ENCODE measurements at regions not wholly inside any gene's neighbourhood (a gene's known extent, or its start where the extent isn't known, plus 50 kb on each side); places are given as distances from the start of the nearest gene placed in this dataset.
A peak's percentile ranks its signal among the peaks of the same experiment; 100 is the strongest.

DNA sequence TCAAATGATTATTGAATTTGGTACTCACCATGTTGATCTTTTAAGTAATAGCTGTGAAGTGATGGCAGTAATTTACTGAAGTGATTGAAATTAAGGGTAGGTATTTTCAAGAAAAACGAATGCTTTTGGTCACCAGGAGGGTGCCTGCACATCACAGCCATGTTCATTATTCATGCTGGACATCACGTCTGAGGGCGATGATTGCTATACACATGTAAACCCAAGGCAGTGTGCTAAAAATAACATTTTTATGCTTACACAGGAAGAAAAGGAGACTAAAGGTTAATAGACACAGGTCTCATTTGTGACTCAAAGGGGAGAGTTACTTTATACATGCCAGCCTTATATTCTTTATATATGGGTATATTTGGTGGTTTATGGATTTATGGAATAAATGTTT, 1146.0 kb downstream of the NLGN4X start:
- H3K36me3 Mint-ChIP-seq (ENCODE audit: low read depth, unreplicated experiment): no peaks in the 10 kb centered on the region
- Histone ChIP-seq H3K27me3 (ENCODE audit: insufficient read depth, low read length) (no peaks in the 10 kb centered on the region), H3K79me2 (ENCODE audit: insufficient read depth, low read length) (no peaks in the 10 kb centered on the region), H2AFZ (ENCODE audit: low read depth, low read length) (no peak overlapping the region), H3K4me1 (ENCODE audit: insufficient read depth, low read length) (no peaks in the 10 kb centered on the region), H3K9ac (ENCODE audit: low read length) (no peak overlapping the region), H3K27ac (ENCODE audit: low read depth, low read length) (no peak overlapping the region), H3K36me3 (ENCODE audit: insufficient read depth, low read length) (no peaks in the 10 kb centered on the region), H4K20me1 (ENCODE audit: insufficient read depth, low read length) (no peaks in the 10 kb centered on the region), H3K4me3 (ENCODE audit: insufficient read depth, low read depth, low read length) (no peak overlapping the region), H3K9me3 (ENCODE audit: insufficient read depth, low read depth, low read length) (no peaks in the 10 kb centered on the region), H3K4me2 (ENCODE audit: low read length) (no peak overlapping the region)
- H3K27me3 Mint-ChIP-seq (ENCODE audit: low read depth, unreplicated experiment): no peaks in the 10 kb centered on the region
- no peak overlapping the region for H3K27ac Mint-ChIP-seq (ENCODE audit: unreplicated experiment)
- no peaks in the 10 kb centered on the region for H3K4me1 Mint-ChIP-seq (ENCODE audit: low read depth, unreplicated experiment)
- DNase-seq (ENCODE audit: low read depth) (no peak), FAIRE-seq (peak; percentile 89)
- peaks cover 4% of the 10 kb centered on the region for H3K9me3 Mint-ChIP-seq (ENCODE audit: unreplicated experiment)
- H3K4me3 Mint-ChIP-seq (ENCODE audit: unreplicated experiment): no peak overlapping the region
- TF ChIP-seq, protein P1, sequence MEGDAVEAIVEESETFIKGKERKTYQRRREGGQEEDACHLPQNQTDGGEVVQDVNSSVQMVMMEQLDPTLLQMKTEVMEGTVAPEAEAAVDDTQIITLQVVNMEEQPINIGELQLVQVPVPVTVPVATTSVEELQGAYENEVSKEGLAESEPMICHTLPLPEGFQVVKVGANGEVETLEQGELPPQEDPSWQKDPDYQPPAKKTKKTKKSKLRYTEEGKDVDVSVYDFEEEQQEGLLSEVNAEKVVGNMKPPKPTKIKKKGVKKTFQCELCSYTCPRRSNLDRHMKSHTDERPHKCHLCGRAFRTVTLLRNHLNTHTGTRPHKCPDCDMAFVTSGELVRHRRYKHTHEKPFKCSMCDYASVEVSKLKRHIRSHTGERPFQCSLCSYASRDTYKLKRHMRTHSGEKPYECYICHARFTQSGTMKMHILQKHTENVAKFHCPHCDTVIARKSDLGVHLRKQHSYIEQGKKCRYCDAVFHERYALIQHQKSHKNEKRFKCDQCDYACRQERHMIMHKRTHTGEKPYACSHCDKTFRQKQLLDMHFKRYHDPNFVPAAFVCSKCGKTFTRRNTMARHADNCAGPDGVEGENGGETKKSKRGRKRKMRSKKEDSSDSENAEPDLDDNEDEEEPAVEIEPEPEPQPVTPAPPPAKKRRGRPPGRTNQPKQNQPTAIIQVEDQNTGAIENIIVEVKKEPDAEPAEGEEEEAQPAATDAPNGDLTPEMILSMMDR (IDR thresholded peaks at IDR 0.05; ENCODE audit: insufficient read depth, low read depth, low read length): no peak
- TF ChIP-seq EZH2 (IDR thresholded peaks at IDR 0.05; ENCODE audit: insufficient read depth, low read length): no peak

DNA sequence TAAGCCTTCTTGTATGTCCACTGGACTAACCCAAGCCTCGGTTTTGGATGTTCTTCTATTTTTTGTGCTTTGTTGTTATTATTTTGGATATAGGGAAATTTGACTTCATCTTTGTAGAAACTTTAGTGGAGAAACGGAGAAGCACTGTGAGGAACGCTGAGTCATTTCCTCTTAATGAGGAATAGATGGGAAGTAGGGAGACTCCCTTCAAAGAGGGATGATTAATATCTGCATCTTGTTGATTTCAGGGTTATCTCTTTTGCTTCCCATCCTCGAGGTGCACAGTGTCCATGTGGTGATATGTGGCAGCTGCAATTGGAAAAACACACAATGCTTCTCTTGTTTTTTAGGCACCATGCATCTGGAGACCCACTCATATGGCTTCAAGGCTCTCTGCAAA, 1147.9 kb downstream of the NLGN4X start:
- no peak overlapping the region for H3K27ac Mint-ChIP-seq (ENCODE audit: unreplicated experiment)
- no peak overlapping the region for H3K9ac ChIP-seq (ENCODE audit: low read length)
- no peaks in the 10 kb centered on the region for H3K4me1 Mint-ChIP-seq (ENCODE audit: low read depth, unreplicated experiment)
- DNase-seq (ENCODE audit: low read depth): no peak
- TF ChIP-seq, protein P1 (IDR thresholded peaks at IDR 0.05; ENCODE audit: insufficient read depth, low read depth, low read length): no peak
- TF ChIP-seq EZH2 (IDR thresholded peaks at IDR 0.05; ENCODE audit: insufficient read depth, low read length): no peak
- H3K4me1 ChIP-seq (ENCODE audit: insufficient read depth, low read length): no peaks in the 10 kb centered on the region
- no peak overlapping the region for H3K27ac ChIP-seq (ENCODE audit: low read depth, low read length)
- no peaks in the 10 kb centered on the region for H3K36me3 ChIP-seq (ENCODE audit: insufficient read depth, low read length)
- H4K20me1 ChIP-seq (ENCODE audit: insufficient read depth, low read length): no peaks in the 10 kb centered on the region
- no peaks in the 10 kb centered on the region for H3K9me3 ChIP-seq (ENCODE audit: insufficient read depth, low read depth, low read length)
- H3K79me2 ChIP-seq (ENCODE audit: insufficient read depth, low read length): no peaks in the 10 kb centered on the region
- H3K9me3 Mint-ChIP-seq (ENCODE audit: unreplicated experiment): peaks cover 4% of the 10 kb centered on the region
- no peaks in the 10 kb centered on the region for H3K36me3 Mint-ChIP-seq (ENCODE audit: low read depth, unreplicated experiment)
- no peaks in the 10 kb centered on the region for H3K27me3 Mint-ChIP-seq (ENCODE audit: low read depth, unreplicated experiment)
- H3K4me2 ChIP-seq (ENCODE audit: low read length): no peak overlapping the region
- no peak for FAIRE-seq
- no peak overlapping the region for H2AFZ ChIP-seq (ENCODE audit: low read depth, low read length)
- no peak overlapping the region for H3K4me3 ChIP-seq (ENCODE audit: insufficient read depth, low read depth, low read length)
- no peak overlapping the region for H3K4me3 Mint-ChIP-seq (ENCODE audit: unreplicated experiment)
- no peaks in the 10 kb centered on the region for H3K27me3 ChIP-seq (ENCODE audit: insufficient read depth, low read length)

DNA sequence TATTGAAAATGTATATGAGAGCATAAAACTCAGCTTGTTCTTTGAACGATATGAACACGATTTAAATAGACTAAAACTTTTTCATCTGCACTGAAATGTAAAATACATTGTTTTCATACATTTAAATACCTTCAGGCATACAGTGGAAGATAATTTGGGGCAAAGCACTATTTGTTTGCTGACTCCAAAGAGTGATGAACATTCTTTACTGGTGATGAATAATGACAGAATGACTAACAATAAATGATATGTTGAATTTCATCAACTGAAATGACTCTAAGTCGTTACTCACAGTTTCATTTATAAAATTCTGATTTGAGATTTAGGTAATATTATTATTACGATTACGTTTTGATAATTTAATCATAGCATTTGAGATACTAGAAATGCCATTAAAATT, 1160.1 kb downstream of the NLGN4X start:
- no peak overlapping the region for H2AFZ ChIP-seq (ENCODE audit: low read depth, low read length)
- no peaks in the 10 kb centered on the region for H3K36me3 ChIP-seq (ENCODE audit: insufficient read depth, low read length)
- DNase-seq (ENCODE audit: low read depth) (no peak), FAIRE-seq (peak; percentile 60)
- H3K4me2 ChIP-seq (ENCODE audit: low read length): no peak overlapping the region
- H4K20me1 ChIP-seq (ENCODE audit: insufficient read depth, low read length): no peaks in the 10 kb centered on the region
- H3K9ac ChIP-seq (ENCODE audit: low read length): no peak overlapping the region
- H3K9me3 ChIP-seq (ENCODE audit: insufficient read depth, low read depth, low read length): no peaks in the 10 kb centered on the region
- Mint-ChIP-seq H3K27me3 (ENCODE audit: low read depth, unreplicated experiment) (no peaks in the 10 kb centered on the region), H3K36me3 (ENCODE audit: low read depth, unreplicated experiment) (no peaks in the 10 kb centered on the region), H3K27ac (ENCODE audit: unreplicated experiment) (no peak overlapping the region), H3K4me3 (ENCODE audit: unreplicated experiment) (no peak overlapping the region), H3K9me3 (ENCODE audit: unreplicated experiment) (no peaks in the 10 kb centered on the region), H3K4me1 (ENCODE audit: low read depth, unreplicated experiment) (no peaks in the 10 kb centered on the region)
- TF ChIP-seq, protein P1 (IDR thresholded peaks at IDR 0.05; ENCODE audit: insufficient read depth, low read depth, low read length): no peak
- TF ChIP-seq EZH2 (IDR thresholded peaks at IDR 0.05; ENCODE audit: insufficient read depth, low read length): no peak
- no peak overlapping the region for H3K4me3 ChIP-seq (ENCODE audit: insufficient read depth, low read depth, low read length)
- H3K79me2 ChIP-seq (ENCODE audit: insufficient read depth, low read length): no peaks in the 10 kb centered on the region
- H3K4me1 ChIP-seq (ENCODE audit: insufficient read depth, low read length): no peaks in the 10 kb centered on the region
- H3K27me3 ChIP-seq (ENCODE audit: insufficient read depth, low read length): no peaks in the 10 kb centered on the region
- H3K27ac ChIP-seq (ENCODE audit: low read depth, low read length): no peak overlapping the region

Measured in astrocyte (in vitro differentiated cells and primary cell).